GM23338 (cell line): ENCODE measurements at regions not wholly inside any gene's neighbourhood (a gene's known extent, or its start where the extent isn't known, plus 50 kb on each side); places are given as distances from the start of the nearest gene placed in this dataset.

ENCODE experiments used
- ATAC-seq: fragments of 200-7000 bp; cut with Tn5 transposase; 3 replicates; pipeline ENCODE4 v1.9.1; 2020
- DNase-seq: peaks from one replicate; pipeline ENCODE4 v3.0.0-alpha.2; 2015; ENCODE audit warnings: low spot score
- H2AFZ ChIP-seq: fragments of 200-600 bp; sonication (generic); 2 replicates; pipeline ENCODE4 v1.8.0; 2016; ENCODE audit warnings: antibody characterized with exemption, mild to moderate bottlenecking, moderate library complexity
- H3F3A ChIP-seq: fragments of 200-600 bp; sonication (generic); replicated peaks from 2 replicates; pipeline ENCODE4 v1.8.0; 2017; ENCODE audit warnings: antibody characterized with exemption, mixed run types, low read depth
- H3K27ac ChIP-seq: fragments of 200-600 bp; sonication (generic); 2 replicates; pipeline ENCODE4 v1.6.1; 2016; ENCODE audit warnings: low read depth
- H3K27me3 ChIP-seq: fragments of 200-600 bp; sonication (generic); 2 replicates; pipeline ENCODE4 v1.8.0; 2016; ENCODE audit warnings: mild to moderate bottlenecking, mixed run types, moderate library complexity; ENCODE audit not compliant: insufficient read depth
- H3K36me3 ChIP-seq: fragments of 200-600 bp; sonication (generic); 2 replicates; pipeline ENCODE4 v1.8.0; 2016; ENCODE audit warnings: mild to moderate bottlenecking; ENCODE audit not compliant: insufficient read depth
- H3K4me1 ChIP-seq: fragments of 200-600 bp; sonication (generic); 2 replicates; pipeline ENCODE4 v1.8.0; 2016; ENCODE audit warnings: mild to moderate bottlenecking, moderate library complexity; ENCODE audit not compliant: insufficient read depth
- H3K4me2 ChIP-seq: fragments of 200-600 bp; sonication (generic); 2 replicates; pipeline ENCODE4 v1.7.1; 2017; ENCODE audit warnings: mixed run types
- H3K4me3 ChIP-seq: fragments of 200-600 bp; sonication (generic); 2 replicates; pipeline ENCODE4 v1.6.1; 2016; ENCODE audit warnings: mixed run types
- H3K79me2 ChIP-seq: fragments of 200-600 bp; sonication (generic); replicated peaks from 2 replicates; pipeline ENCODE4 v1.8.0; 2017; ENCODE audit warnings: mild to moderate bottlenecking; ENCODE audit not compliant: insufficient read depth
- H3K9me2 ChIP-seq: fragments of 200-600 bp; sonication (generic); 2 replicates; pipeline ENCODE4 v1.8.0; 2017; ENCODE audit not compliant: insufficient read depth
- H4K20me1 ChIP-seq: fragments of 200-600 bp; sonication (generic); replicated peaks from 2 replicates; pipeline ENCODE4 v1.8.0; 2017; ENCODE audit warnings: mild to moderate bottlenecking; ENCODE audit not compliant: insufficient read depth
- H3K27ac Mint-ChIP-seq: 2 replicates; pipeline ENCODE4 v1.8.0; 2020; ENCODE audit warnings: inconsistent platforms, mild to moderate bottlenecking, moderate library complexity, mixed read lengths
- H3K27me3 Mint-ChIP-seq: 3 replicates; pipeline ENCODE4 v1.8.0; 2022; ENCODE audit warnings: low read depth, mild to moderate bottlenecking, moderate library complexity, mixed read lengths, inconsistent platforms; ENCODE audit not compliant: insufficient read depth, poor library complexity
- H3K36me3 Mint-ChIP-seq: 3 replicates; pipeline ENCODE4 v1.8.0; 2021; ENCODE audit warnings: low read depth, mild to moderate bottlenecking, inconsistent platforms, moderate library complexity, mixed read lengths
- H3K4me1 Mint-ChIP-seq: 3 replicates; pipeline ENCODE4 v1.8.0; 2020; ENCODE audit warnings: mild to moderate bottlenecking, inconsistent platforms, mixed read lengths
- H3K4me3 Mint-ChIP-seq: 3 replicates; pipeline ENCODE4 v1.8.0; 2021; ENCODE audit warnings: moderate library complexity, mild to moderate bottlenecking, inconsistent platforms, mixed read lengths
- H3K9me3 Mint-ChIP-seq: 3 replicates; pipeline ENCODE4 v1.8.0; 2020; ENCODE audit warnings: moderate library complexity, mild to moderate bottlenecking, inconsistent platforms, mixed read lengths
- CREB1 ChIP-seq: fragments of 250-450 bp; sonication (Bioruptor Pico); IDR thresholded peaks from 2 replicates; pipeline ENCODE4 v1.5.0; 2020; ENCODE audit warnings: low read depth, mild to moderate bottlenecking, moderate library complexity
- EZH2phosphoT487 ChIP-seq: fragments of 200-600 bp; sonication (generic); IDR thresholded peaks from one replicate; pipeline ENCODE4 v1.8.1; 2018; ENCODE audit warnings: antibody characterized with exemption; ENCODE audit not compliant: unreplicated experiment
- NANOG ChIP-seq: IDR thresholded peaks from 2 replicates; pipeline ENCODE4 v1.6.1; 2016; ENCODE audit warnings: antibody characterized with exemption, borderline replicate concordance
- POLR2AphosphoS5 ChIP-seq: IDR thresholded peaks from 2 replicates; pipeline ENCODE4 v1.6.1; 2016; ENCODE audit warnings: antibody characterized with exemption, low read depth
- ZNF114 ChIP-seq: fragments of 250-450 bp; sonication (Bioruptor Pico); IDR thresholded peaks from 2 replicates; pipeline ENCODE4 v1.5.0; 2020; ENCODE audit warnings: mild to moderate bottlenecking, moderate library complexity
- ZNF331 ChIP-seq: fragments of 250-450 bp; sonication (Bioruptor Pico); IDR thresholded peaks from 2 replicates; pipeline ENCODE4 v1.5.0; 2020; ENCODE audit warnings: low read depth, mild to moderate bottlenecking, moderate library complexity
- TF ChIP-seq, protein P1 (sequence below): fragments of 250-450 bp; sonication (Bioruptor Pico); IDR thresholded peaks from 2 replicates; pipeline ENCODE4 v1.5.0; 2020; ENCODE audit warnings: mild to moderate bottlenecking, moderate library complexity
- TF ChIP-seq, protein P2 (sequence below): IDR thresholded peaks from one replicate; pipeline ENCODE4 v1.6.1; 2018; ENCODE audit warnings: antibody characterized with exemption; ENCODE audit not compliant: unreplicated experiment
- TF ChIP-seq, protein P3 (sequence below): IDR thresholded peaks from 2 replicates; pipeline ENCODE4 v1.6.1; 2016; ENCODE audit warnings: antibody characterized with exemption

DNA sequence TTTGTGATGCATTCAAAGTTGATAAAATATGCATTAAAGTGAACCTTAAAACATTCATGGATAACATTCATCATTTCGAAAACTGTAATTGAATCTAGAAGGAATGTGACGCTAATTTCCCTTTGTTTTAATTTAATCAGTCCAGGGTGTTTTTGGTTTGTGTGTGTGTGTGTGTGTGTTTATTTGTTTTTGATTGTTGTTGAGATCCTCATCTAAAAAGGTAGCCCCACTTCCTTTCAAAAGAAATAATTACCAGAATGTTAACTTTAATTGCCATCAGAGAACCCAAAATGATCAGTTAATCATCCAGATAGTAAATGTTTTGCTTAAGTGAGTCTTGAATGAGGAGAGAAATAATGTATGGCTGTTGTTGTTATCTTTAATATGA, 74.5 kb upstream of the PTPRZ1 start:
- peaks cover 7% of the 10 kb centered on the region; the same call in 2 of the 3 replicates for H3K36me3 Mint-ChIP-seq
- H3K4me1 ChIP-seq: peaks cover 43% of the 10 kb centered on the region
- no peak for DNase-seq
- TF ChIP-seq, protein P1, sequence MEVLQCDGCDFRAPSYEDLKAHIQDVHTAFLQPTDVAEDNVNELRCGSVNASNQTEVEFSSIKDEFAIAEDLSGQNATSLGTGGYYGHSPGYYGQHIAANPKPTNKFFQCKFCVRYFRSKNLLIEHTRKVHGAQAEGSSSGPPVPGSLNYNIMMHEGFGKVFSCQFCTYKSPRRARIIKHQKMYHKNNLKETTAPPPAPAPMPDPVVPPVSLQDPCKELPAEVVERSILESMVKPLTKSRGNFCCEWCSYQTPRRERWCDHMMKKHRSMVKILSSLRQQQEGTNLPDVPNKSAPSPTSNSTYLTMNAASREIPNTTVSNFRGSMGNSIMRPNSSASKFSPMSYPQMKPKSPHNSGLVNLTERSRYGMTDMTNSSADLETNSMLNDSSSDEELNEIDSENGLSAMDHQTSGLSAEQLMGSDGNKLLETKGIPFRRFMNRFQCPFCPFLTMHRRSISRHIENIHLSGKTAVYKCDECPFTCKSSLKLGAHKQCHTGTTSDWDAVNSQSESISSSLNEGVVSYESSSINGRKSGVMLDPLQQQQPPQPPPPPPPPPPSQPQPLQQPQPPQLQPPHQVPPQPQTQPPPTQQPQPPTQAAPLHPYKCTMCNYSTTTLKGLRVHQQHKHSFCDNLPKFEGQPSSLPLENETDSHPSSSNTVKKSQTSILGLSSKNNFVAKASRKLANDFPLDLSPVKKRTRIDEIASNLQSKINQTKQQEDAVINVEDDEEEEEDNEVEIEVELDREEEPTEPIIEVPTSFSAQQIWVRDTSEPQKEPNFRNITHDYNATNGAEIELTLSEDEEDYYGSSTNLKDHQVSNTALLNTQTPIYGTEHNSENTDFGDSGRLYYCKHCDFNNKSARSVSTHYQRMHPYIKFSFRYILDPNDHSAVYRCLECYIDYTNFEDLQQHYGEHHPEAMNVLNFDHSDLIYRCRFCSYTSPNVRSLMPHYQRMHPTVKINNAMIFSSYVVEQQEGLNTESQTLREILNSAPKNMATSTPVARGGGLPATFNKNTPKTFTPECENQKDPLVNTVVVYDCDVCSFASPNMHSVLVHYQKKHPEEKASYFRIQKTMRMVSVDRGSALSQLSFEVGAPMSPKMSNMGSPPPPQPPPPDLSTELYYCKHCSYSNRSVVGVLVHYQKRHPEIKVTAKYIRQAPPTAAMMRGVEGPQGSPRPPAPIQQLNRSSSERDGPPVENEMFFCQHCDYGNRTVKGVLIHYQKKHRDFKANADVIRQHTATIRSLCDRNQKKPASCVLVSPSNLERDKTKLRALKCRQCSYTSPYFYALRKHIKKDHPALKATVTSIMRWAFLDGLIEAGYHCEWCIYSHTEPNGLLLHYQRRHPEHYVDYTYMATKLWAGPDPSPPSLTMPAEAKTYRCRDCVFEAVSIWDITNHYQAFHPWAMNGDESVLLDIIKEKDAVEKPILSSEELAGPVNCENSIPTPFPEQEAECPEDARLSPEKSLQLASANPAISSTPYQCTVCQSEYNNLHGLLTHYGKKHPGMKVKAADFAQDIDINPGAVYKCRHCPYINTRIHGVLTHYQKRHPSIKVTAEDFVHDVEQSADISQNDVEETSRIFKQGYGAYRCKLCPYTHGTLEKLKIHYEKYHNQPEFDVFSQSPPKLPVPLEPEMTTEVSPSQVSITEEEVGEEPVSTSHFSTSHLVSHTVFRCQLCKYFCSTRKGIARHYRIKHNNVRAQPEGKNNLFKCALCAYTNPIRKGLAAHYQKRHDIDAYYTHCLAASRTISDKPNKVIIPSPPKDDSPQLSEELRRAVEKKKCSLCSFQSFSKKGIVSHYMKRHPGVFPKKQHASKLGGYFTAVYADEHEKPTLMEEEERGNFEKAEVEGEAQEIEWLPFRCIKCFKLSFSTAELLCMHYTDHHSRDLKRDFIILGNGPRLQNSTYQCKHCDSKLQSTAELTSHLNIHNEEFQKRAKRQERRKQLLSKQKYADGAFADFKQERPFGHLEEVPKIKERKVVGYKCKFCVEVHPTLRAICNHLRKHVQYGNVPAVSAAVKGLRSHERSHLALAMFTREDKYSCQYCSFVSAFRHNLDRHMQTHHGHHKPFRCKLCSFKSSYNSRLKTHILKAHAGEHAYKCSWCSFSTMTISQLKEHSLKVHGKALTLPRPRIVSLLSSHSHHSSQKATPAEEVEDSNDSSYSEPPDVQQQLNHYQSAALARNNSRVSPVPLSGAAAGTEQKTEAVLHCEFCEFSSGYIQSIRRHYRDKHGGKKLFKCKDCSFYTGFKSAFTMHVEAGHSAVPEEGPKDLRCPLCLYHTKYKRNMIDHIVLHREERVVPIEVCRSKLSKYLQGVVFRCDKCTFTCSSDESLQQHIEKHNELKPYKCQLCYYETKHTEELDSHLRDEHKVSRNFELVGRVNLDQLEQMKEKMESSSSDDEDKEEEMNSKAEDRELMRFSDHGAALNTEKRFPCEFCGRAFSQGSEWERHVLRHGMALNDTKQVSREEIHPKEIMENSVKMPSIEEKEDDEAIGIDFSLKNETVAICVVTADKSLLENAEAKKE (CRISPR knock-in tag): no peak
- TF ChIP-seq ZNF114 (CRISPR knock-in tag) (no peak), NANOG (no peak), POLR2AphosphoS5 (no peak), CREB1 (no peak), EZH2phosphoT487 (no peak), ZNF331 (CRISPR knock-in tag) (no peak)
- TF ChIP-seq, protein P2, sequence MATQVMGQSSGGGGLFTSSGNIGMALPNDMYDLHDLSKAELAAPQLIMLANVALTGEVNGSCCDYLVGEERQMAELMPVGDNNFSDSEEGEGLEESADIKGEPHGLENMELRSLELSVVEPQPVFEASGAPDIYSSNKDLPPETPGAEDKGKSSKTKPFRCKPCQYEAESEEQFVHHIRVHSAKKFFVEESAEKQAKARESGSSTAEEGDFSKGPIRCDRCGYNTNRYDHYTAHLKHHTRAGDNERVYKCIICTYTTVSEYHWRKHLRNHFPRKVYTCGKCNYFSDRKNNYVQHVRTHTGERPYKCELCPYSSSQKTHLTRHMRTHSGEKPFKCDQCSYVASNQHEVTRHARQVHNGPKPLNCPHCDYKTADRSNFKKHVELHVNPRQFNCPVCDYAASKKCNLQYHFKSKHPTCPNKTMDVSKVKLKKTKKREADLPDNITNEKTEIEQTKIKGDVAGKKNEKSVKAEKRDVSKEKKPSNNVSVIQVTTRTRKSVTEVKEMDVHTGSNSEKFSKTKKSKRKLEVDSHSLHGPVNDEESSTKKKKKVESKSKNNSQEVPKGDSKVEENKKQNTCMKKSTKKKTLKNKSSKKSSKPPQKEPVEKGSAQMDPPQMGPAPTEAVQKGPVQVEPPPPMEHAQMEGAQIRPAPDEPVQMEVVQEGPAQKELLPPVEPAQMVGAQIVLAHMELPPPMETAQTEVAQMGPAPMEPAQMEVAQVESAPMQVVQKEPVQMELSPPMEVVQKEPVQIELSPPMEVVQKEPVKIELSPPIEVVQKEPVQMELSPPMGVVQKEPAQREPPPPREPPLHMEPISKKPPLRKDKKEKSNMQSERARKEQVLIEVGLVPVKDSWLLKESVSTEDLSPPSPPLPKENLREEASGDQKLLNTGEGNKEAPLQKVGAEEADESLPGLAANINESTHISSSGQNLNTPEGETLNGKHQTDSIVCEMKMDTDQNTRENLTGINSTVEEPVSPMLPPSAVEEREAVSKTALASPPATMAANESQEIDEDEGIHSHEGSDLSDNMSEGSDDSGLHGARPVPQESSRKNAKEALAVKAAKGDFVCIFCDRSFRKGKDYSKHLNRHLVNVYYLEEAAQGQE: no peak
- TF ChIP-seq, protein P3, sequence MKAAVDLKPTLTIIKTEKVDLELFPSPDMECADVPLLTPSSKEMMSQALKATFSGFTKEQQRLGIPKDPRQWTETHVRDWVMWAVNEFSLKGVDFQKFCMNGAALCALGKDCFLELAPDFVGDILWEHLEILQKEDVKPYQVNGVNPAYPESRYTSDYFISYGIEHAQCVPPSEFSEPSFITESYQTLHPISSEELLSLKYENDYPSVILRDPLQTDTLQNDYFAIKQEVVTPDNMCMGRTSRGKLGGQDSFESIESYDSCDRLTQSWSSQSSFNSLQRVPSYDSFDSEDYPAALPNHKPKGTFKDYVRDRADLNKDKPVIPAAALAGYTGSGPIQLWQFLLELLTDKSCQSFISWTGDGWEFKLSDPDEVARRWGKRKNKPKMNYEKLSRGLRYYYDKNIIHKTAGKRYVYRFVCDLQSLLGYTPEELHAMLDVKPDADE: no peak
- H3K27me3 ChIP-seq: no peaks in the 10 kb centered on the region
- no peak overlapping the region; the same call in 2 of the 3 replicates for H3K4me3 Mint-ChIP-seq
- peak overlapping the region; percentile 97 for H3K27ac Mint-ChIP-seq
- peaks cover 49% of the 10 kb centered on the region for H3K4me1 Mint-ChIP-seq
- no peaks in the 10 kb centered on the region for H3F3A ChIP-seq
- 0 out of 2 replicates have a peak, but pooled peaks cover 5% of the 10 kb centered on the region for H3K9me2 ChIP-seq
- peaks cover 7% of the 10 kb centered on the region for H3K27me3 Mint-ChIP-seq
- H4K20me1 ChIP-seq: no peaks in the 10 kb centered on the region
- no peaks in the 10 kb centered on the region for H3K36me3 ChIP-seq
- peak overlapping the region; percentile 94 for H3K27ac ChIP-seq
- no peak overlapping the region for H3K4me3 ChIP-seq
- peaks cover 4% of the 10 kb centered on the region; the same call in 2 of the 3 replicates for H3K9me3 Mint-ChIP-seq
- H3K79me2 ChIP-seq: no peaks in the 10 kb centered on the region
- no peak overlapping the region for H2AFZ ChIP-seq
- H3K4me2 ChIP-seq: peak overlapping the region; percentile 28
- no peak for ATAC-seq
